B cell (primary cell): ENCODE measurements at regions not wholly inside any gene's neighbourhood (a gene's known extent, or its start where the extent isn't known, plus 50 kb on each side); places are given as distances from the start of the nearest gene placed in this dataset.

Experiments
- ATAC-seq: fragments of 200-7000 bp; cut with Tn5 transposase; one replicate; pipeline ENCODE4 v1.10.0; 2021; ENCODE audit warnings: low read depth, mild to moderate bottlenecking, moderate number of reproducible peaks, moderate library complexity
- CTCF ChIA-PET: fragments of 350-600 bp; sonication (Branson Sonifier 250); formaldehyde crosslinking; loops from one replicate; lab custom pipeline; 2021; ENCODE audit warnings: antibody characterized with exemption, inconsistent platforms; lab: Charles Lee
- POLR2A ChIA-PET: fragments of 350-600 bp; sonication (Branson Sonifier 250); formaldehyde crosslinking; loops from one replicate; lab custom pipeline; 2021; ENCODE audit warnings: antibody characterized with exemption; lab: Charles Lee
- DNase-seq: peaks from one replicate; pipeline ENCODE4 v3.0.0; 2013
- H2AFZ ChIP-seq: 2 replicates; pipeline ENCODE4 v1.6.1; 2012; ENCODE audit warnings: mild to moderate bottlenecking, low read depth, low read length; ENCODE audit not compliant: insufficient read depth, poor library complexity, severe bottlenecking
- H3K27ac ChIP-seq, 2 donors: 1 replicate in 1 of 2; 2 replicates in 1 of 2; pipeline ENCODE4 v1.5.1; 2012 to 2013; ENCODE audit warnings: low read length in 2 of 2, mild to moderate bottlenecking in 2 of 2, moderate library complexity in 1 of 2
- H3K27me3 ChIP-seq, 4 experiments: fragments of 200-600 bp in 1 of 4; sonication (generic) in 1 of 4; replicated peaks in 1 of 4; 1 replicate in 2 of 4; 2 replicates in 2 of 4; pipeline versions ENCODE4 v1.6.1 to v1.7.0; 2013 to 2016; ENCODE audit warnings: low read length in 3 of 4, mild to moderate bottlenecking in 2 of 4, mixed read lengths in 1 of 4, moderate library complexity in 1 of 4; ENCODE audit not compliant: insufficient read depth in 4 of 4, control insufficient read depth in 3 of 4; ENCODE audit errors: control extremely low read depth in 1 of 4
- H3K36me3 ChIP-seq, 2 experiments: replicated peaks in 1 of 2; 1 replicate in 1 of 2; 2 replicates in 1 of 2; pipeline versions ENCODE4 v1.6.1 to v1.7.1; 2013; ENCODE audit warnings: low read length in 1 of 2; ENCODE audit not compliant: insufficient read depth in 2 of 2, control insufficient read depth in 1 of 2; ENCODE audit errors: control extremely low read depth in 1 of 2, extremely low read depth in 1 of 2
- H3K4me1 ChIP-seq, 2 donors: fragments of 200-600 bp in 1 of 2; sonication (generic) in 1 of 2; 1 replicate in 1 of 2; 2 replicates in 1 of 2; pipeline versions ENCODE4 v1.5.1 to v1.6.1; 2013 to 2017; ENCODE audit warnings: low read length in 2 of 2; ENCODE audit not compliant: control insufficient read depth in 2 of 2, insufficient read depth in 2 of 2
- H3K4me2 ChIP-seq: replicated peaks from 2 replicates; pipeline ENCODE3; 2012; ENCODE audit warnings: mild to moderate bottlenecking, low read depth, low read length; ENCODE audit not compliant: poor library complexity, severe bottlenecking
- H3K4me3 ChIP-seq, 5 experiments: fragments of 200-600 bp in 1 of 5; sonication (generic) in 1 of 5; 1 replicate in 3 of 5; 2 replicates in 2 of 5; pipeline versions ENCODE4 v1.5.1 to v1.7.0; 2011 to 2016; ENCODE audit warnings: low read length in 4 of 5, mild to moderate bottlenecking in 4 of 5, low read depth in 2 of 5, control low read depth in 1 of 5, moderate library complexity in 1 of 5; ENCODE audit not compliant: insufficient read depth in 1 of 5; ENCODE audit errors: control extremely low read depth in 1 of 5, extremely low read depth in 1 of 5
- H3K79me2 ChIP-seq: fragments of 200-600 bp; sonication (generic); one replicate; pipeline ENCODE4 v1.6.0; 2016; ENCODE audit warnings: low read length; ENCODE audit not compliant: control insufficient read depth, insufficient read depth
- H3K9ac ChIP-seq: fragments of 200-600 bp; sonication (generic); 2 replicates; pipeline ENCODE4 v1.6.1; 2017; ENCODE audit warnings: mild to moderate bottlenecking, low read length, moderate library complexity
- H3K9me3 ChIP-seq, 3 donors: one replicate each; pipeline versions ENCODE4 v1.6.1 to v1.7.1; 2013; ENCODE audit warnings: low read length in 2 of 3; ENCODE audit not compliant: control insufficient read depth in 2 of 3, insufficient read depth in 1 of 3; ENCODE audit errors: control extremely low read depth in 1 of 3
- H4K20me1 ChIP-seq: 2 replicates; pipeline ENCODE4 v1.6.0; 2012; ENCODE audit warnings: mild to moderate bottlenecking, low read length; ENCODE audit not compliant: insufficient read depth, control insufficient read depth, poor library complexity, severe bottlenecking
- H3K27ac Mint-ChIP-seq: one replicate; pipeline ENCODE4 v1.8.0; 2021; ENCODE audit warnings: mixed read lengths
- H3K27me3 Mint-ChIP-seq: one replicate; pipeline ENCODE4 v1.8.0; 2021; ENCODE audit warnings: mixed read lengths
- H3K4me1 Mint-ChIP-seq: one replicate; pipeline ENCODE4 v1.8.0; 2021; ENCODE audit warnings: mixed read lengths
- H3K4me3 Mint-ChIP-seq: one replicate; pipeline ENCODE4 v1.8.0; 2021; ENCODE audit warnings: mixed read lengths
- H3K9me3 Mint-ChIP-seq: one replicate; pipeline ENCODE4 v1.8.0; 2022; ENCODE audit warnings: mixed read lengths; ENCODE audit not compliant: insufficient read depth
- EZH2 ChIP-seq: IDR thresholded peaks from 2 replicates; pipeline ENCODE4 v1.6.1; 2012; ENCODE audit warnings: borderline replicate concordance, low read depth, mild to moderate bottlenecking, moderate library complexity, low read length; ENCODE audit not compliant: insufficient read depth, poor library complexity, severe bottlenecking
- WGBS: methylation state at CpG from one replicate; pipeline ENCODE4 v1.1.5; 2013; ENCODE audit warnings: missing lambda C conversion rate; ENCODE audit not compliant: insufficient coverage; 5-methylcytosine and 5-hydroxymethylcytosine counted together
- intact Hi-C: fragments of 100-400 bp; cut with micrococcal nuclease; formaldehyde crosslinking; loops from one replicate; pipeline ENCODE4 v1.10.0; 2022
- TF ChIP-seq, protein P1 (sequence below): fragments of 200-600 bp; IDR thresholded peaks from one replicate; pipeline ENCODE4 v1.8.0; 2022; ENCODE audit warnings: antibody characterized with exemption, mild to moderate bottlenecking

- WGBS, result no CpG with 5 or more reads among the region's 2 CpGs
- CTCF ChIA-PET, result no interaction called here
- POLR2A ChIA-PET, result no interaction called here
- Histone ChIP-seq H3K4me2 (no peak overlapping the region), H3K4me1 (no peaks in the 10 kb centered on the region), H3K27me3 (no peaks in the 10 kb centered on the region), H2AFZ (no peak overlapping the region), H3K9me3 (no peaks in the 10 kb centered on the region), H3K36me3 (no peaks in the 10 kb centered on the region), H3K79me2 (no peaks in the 10 kb centered on the region), H4K20me1 (no peaks in the 10 kb centered on the region), H3K4me3 (no peak overlapping the region), H3K9ac (no peak overlapping the region), H3K27ac (no peak overlapping the region)
- intact Hi-C loops, result no loop called here
- Mint-ChIP-seq H3K9me3 (no peaks in the 10 kb centered on the region), H3K4me3 (no peak overlapping the region), H3K27me3 (no peaks in the 10 kb centered on the region), H3K27ac (no peak overlapping the region), H3K4me1 (no peaks in the 10 kb centered on the region)
- DNase-seq, result no peak
- ATAC-seq, result no peak
- TF ChIP-seq, protein P1, sequence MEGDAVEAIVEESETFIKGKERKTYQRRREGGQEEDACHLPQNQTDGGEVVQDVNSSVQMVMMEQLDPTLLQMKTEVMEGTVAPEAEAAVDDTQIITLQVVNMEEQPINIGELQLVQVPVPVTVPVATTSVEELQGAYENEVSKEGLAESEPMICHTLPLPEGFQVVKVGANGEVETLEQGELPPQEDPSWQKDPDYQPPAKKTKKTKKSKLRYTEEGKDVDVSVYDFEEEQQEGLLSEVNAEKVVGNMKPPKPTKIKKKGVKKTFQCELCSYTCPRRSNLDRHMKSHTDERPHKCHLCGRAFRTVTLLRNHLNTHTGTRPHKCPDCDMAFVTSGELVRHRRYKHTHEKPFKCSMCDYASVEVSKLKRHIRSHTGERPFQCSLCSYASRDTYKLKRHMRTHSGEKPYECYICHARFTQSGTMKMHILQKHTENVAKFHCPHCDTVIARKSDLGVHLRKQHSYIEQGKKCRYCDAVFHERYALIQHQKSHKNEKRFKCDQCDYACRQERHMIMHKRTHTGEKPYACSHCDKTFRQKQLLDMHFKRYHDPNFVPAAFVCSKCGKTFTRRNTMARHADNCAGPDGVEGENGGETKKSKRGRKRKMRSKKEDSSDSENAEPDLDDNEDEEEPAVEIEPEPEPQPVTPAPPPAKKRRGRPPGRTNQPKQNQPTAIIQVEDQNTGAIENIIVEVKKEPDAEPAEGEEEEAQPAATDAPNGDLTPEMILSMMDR, result no peak
- no peak for TF ChIP-seq EZH2
Measured at GRCh38 chr6:140252099-140252498, 877.7 kb upstream of the CITED2 start.

DNA sequence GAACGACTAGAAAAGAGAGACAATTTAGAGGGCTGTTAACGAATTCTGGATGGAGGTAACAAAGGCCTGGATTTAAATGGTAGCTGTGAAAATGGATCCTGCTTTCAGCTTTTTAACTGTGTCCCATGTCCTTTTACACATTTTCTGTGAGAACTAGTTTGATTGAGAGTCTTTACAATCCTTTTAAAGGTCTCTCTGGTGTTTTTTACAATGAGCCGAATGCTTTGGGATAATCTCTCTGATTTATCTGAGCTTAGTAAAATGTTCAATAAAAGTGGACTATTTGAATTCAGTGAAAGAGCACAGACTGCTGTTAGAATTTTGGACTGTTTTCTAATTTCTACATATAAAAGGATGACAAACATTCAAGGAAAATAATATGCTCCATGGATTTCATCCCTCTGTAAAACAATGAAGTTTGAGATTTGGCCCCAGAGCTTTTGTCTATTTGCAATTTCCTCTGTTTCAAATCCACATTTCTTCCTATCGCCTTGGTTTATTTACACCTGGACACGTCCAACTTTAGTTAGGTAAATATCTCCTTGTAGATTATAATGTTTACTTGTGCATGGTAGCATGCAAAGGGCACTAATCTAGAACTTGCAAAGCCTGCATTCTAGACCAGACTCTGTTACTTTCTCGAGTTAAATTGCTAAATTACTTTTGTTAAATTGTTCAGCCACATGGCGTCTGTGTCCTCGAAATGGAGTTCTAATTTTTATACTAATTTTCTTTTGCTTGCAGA, 871.0 kb upstream of the CITED2 start:
- Mint-ChIP-seq H3K4me3 (no peak overlapping the region), H3K27ac (no peak overlapping the region), H3K9me3 (no peaks in the 10 kb centered on the region), H3K27me3 (no peaks in the 10 kb centered on the region), H3K4me1 (no peaks in the 10 kb centered on the region)
- Histone ChIP-seq H3K79me2 (no peaks in the 10 kb centered on the region), H3K9ac (no peak overlapping the region), H3K27me3 (no peaks in the 10 kb centered on the region), H3K4me2 (no peak overlapping the region), H2AFZ (no peak overlapping the region), H3K9me3 (no peaks in the 10 kb centered on the region), H3K36me3 (no peaks in the 10 kb centered on the region), H3K4me3 (no peak overlapping the region), H3K27ac (no peak overlapping the region), H4K20me1 (no peaks in the 10 kb centered on the region), H3K4me1 (no peaks in the 10 kb centered on the region)
- 100% methylated on average over 2 of the region's 8 CpGs for WGBS
- ATAC-seq, result no peak
- intact Hi-C loops, result no loop called here
- TF ChIP-seq, protein P1, result no peak
- TF ChIP-seq EZH2, result no peak
- CTCF ChIA-PET, result no interaction called here
- POLR2A ChIA-PET, result no interaction called here
- DNase-seq, result no peak
